ENCODE measurements at regions not wholly inside any gene's neighbourhood (a gene's known extent, or its start where the extent isn't known, plus 50 kb on each side); places are given as distances from the start of the nearest gene placed in this dataset.

DNA sequence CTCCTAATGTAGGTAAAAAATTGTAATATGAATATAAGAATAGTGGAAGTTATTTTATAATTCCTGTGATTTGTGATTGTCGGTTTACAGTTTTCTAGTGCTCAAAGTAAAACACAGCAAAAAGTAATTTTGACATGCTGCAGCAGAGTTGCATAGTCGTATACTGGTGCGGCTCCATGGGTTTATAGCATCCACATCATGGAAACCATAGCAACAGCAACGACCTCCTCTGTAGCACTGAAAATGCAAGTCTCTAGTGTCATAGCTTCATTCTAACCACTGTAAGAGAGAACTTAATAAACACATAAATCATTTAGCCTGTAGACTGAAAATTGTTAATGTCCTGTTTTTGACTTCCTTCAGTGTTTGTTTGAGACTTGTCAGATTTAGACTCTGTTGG is 574.3 kb downstream of the KCNH5 start:
- no peak for FAIRE-seq
- Histone ChIP-seq H2AFZ (ENCODE audit: low read length) (no peak overlapping the region), H3K4me3 (replicated peaks in 1 of 3; ENCODE audit: insufficient read depth in 1 of 3, low read depth in 2 of 3, low read length in 3 of 3) (no peak overlapping the region), H3K27ac (ENCODE audit: extremely low read length, insufficient read depth, low read length) (no peak overlapping the region), H3K9ac (ENCODE audit: insufficient read depth, low read depth, low read length) (no peak overlapping the region), H3K79me2 (ENCODE audit: insufficient read depth, low read length) (no peaks in the 10 kb centered on the region), H3K9me3 (ENCODE audit: low read length) (peaks cover 57% of the 10 kb centered on the region), H3K27me3 (ENCODE audit: control insufficient read depth in 1 of 2, insufficient read depth in 2 of 2, low read length in 2 of 2) (no peaks in the 10 kb centered on the region), H3K36me3 (replicated peaks in 1 of 2; ENCODE audit: control insufficient read depth in 1 of 2, insufficient read depth in 2 of 2, low read length in 2 of 2) (no peaks in the 10 kb centered on the region), H3K4me1 (ENCODE audit: insufficient read depth, low read length) (no peaks in the 10 kb centered on the region), H4K20me1 (ENCODE audit: insufficient read depth, low read length) (no peaks in the 10 kb centered on the region), H3K4me2 (ENCODE audit: low read depth, low read length) (no peak overlapping the region)
- intact Hi-C loops (cut with micrococcal nuclease; ENCODE audit: unreplicated experiment), result no loop called here
- POLR2A ChIA-PET, result no interaction called here
- BruUV-seq (replicated peaks), result no TSS peak
- ATAC-seq, result no peak
- in situ Hi-C loops (cut with HindIII; ENCODE audit: extremely low pct_ligation_motif_present, low pct_unique_long_range_greater_than_20kb), result no loop called here
- CTCF ChIA-PET (ENCODE audit: low intra/inter-chr PET ratio, low total read pairs), result no interaction called here
- TF ChIP-seq TARDBP (CRISPR knock-in tag; IDR thresholded peaks at IDR 0.05) (no peak), ZNF83 (CRISPR knock-in tag; IDR thresholded peaks at IDR 0.05; ENCODE audit: borderline replicate concordance) (no peak), DNMT3B (CRISPR knock-in tag; conservative IDR thresholded peaks at IDR 0.05) (no peak), BCL6 (CRISPR knock-in tag; IDR thresholded peaks at IDR 0.05) (no peak), HOXA7 (CRISPR knock-in tag; IDR thresholded peaks at IDR 0.05) (no peak), SP5 (CRISPR knock-in tag; IDR thresholded peaks at IDR 0.05; ENCODE audit: borderline replicate concordance, low read depth) (no peak), SAFB2 (CRISPR knock-in tag; IDR thresholded peaks at IDR 0.05; ENCODE audit: borderline replicate concordance, low read depth) (no peak), TRIM24 (CRISPR knock-in tag; IDR thresholded peaks at IDR 0.05) (no peak), KLF13 (CRISPR knock-in tag; IDR thresholded peaks at IDR 0.05) (no peak)
- TF ChIP-seq, protein P1, sequence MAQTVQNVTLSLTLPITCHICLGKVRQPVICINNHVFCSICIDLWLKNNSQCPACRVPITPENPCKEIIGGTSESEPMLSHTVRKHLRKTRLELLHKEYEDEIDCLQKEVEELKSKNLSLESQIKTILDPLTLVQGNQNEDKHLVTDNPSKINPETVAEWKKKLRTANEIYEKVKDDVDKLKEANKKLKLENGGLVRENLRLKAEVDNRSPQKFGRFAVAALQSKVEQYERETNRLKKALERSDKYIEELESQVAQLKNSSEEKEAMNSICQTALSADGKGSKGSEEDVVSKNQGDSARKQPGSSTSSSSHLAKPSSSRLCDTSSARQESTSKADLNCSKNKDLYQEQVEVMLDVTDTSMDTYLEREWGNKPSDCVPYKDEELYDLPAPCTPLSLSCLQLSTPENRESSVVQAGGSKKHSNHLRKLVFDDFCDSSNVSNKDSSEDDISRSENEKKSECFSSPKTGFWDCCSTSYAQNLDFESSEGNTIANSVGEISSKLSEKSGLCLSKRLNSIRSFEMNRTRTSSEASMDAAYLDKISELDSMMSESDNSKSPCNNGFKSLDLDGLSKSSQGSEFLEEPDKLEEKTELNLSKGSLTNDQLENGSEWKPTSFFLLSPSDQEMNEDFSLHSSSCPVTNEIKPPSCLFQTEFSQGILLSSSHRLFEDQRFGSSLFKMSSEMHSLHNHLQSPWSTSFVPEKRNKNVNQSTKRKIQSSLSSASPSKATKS (CRISPR knock-in tag; IDR thresholded peaks at IDR 0.05), result no peak
- TF ChIP-seq, protein P2, sequence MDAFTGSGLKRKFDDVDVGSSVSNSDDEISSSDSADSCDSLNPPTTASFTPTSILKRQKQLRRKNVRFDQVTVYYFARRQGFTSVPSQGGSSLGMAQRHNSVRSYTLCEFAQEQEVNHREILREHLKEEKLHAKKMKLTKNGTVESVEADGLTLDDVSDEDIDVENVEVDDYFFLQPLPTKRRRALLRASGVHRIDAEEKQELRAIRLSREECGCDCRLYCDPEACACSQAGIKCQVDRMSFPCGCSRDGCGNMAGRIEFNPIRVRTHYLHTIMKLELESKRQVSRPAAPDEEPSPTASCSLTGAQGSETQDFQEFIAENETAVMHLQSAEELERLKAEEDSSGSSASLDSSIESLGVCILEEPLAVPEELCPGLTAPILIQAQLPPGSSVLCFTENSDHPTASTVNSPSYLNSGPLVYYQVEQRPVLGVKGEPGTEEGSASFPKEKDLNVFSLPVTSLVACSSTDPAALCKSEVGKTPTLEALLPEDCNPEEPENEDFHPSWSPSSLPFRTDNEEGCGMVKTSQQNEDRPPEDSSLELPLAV (CRISPR knock-in tag; conservative IDR thresholded peaks at IDR 0.05; ENCODE audit: low read depth), result no peak
- WGBS (ENCODE audit: low lambda C conversion rate), result 29% methylated on average over 4 of the region's 4 CpGs
- no peak for DNase-seq (ENCODE audit: low spot score)

Measured in HepG2 (cell line).